B cell (primary cell): ENCODE measurements at regions not wholly inside any gene's neighbourhood (a gene's known extent, or its start where the extent isn't known, plus 50 kb on each side); places are given as distances from the start of the nearest gene placed in this dataset.

Source experiments
- ATAC-seq: fragments of 200-7000 bp; cut with Tn5 transposase; one replicate; pipeline ENCODE4 v1.10.0; 2021; ENCODE audit warnings: low read depth, mild to moderate bottlenecking, moderate number of reproducible peaks, moderate library complexity
- CTCF ChIA-PET: fragments of 350-600 bp; sonication (Branson Sonifier 250); formaldehyde crosslinking; loops from one replicate; lab custom pipeline; 2021; ENCODE audit warnings: antibody characterized with exemption, inconsistent platforms; lab: Charles Lee
- POLR2A ChIA-PET: fragments of 350-600 bp; sonication (Branson Sonifier 250); formaldehyde crosslinking; loops from one replicate; lab custom pipeline; 2021; ENCODE audit warnings: antibody characterized with exemption; lab: Charles Lee
- DNase-seq: peaks from one replicate; pipeline ENCODE4 v3.0.0; 2013
- H2AFZ ChIP-seq: 2 replicates; pipeline ENCODE4 v1.6.1; 2012; ENCODE audit warnings: mild to moderate bottlenecking, low read depth, low read length; ENCODE audit not compliant: insufficient read depth, poor library complexity, severe bottlenecking
- H3K27ac ChIP-seq, 2 donors: 1 replicate in 1 of 2; 2 replicates in 1 of 2; pipeline ENCODE4 v1.5.1; 2012 to 2013; ENCODE audit warnings: low read length in 2 of 2, mild to moderate bottlenecking in 2 of 2, moderate library complexity in 1 of 2
- H3K27me3 ChIP-seq, 4 experiments: fragments of 200-600 bp in 1 of 4; sonication (generic) in 1 of 4; replicated peaks in 1 of 4; 1 replicate in 2 of 4; 2 replicates in 2 of 4; pipeline versions ENCODE4 v1.6.1 to v1.7.0; 2013 to 2016; ENCODE audit warnings: low read length in 3 of 4, mild to moderate bottlenecking in 2 of 4, mixed read lengths in 1 of 4, moderate library complexity in 1 of 4; ENCODE audit not compliant: insufficient read depth in 4 of 4, control insufficient read depth in 3 of 4; ENCODE audit errors: control extremely low read depth in 1 of 4
- H3K36me3 ChIP-seq, 2 experiments: replicated peaks in 1 of 2; 1 replicate in 1 of 2; 2 replicates in 1 of 2; pipeline versions ENCODE4 v1.6.1 to v1.7.1; 2013; ENCODE audit warnings: low read length in 1 of 2; ENCODE audit not compliant: insufficient read depth in 2 of 2, control insufficient read depth in 1 of 2; ENCODE audit errors: control extremely low read depth in 1 of 2, extremely low read depth in 1 of 2
- H3K4me1 ChIP-seq, 2 donors: fragments of 200-600 bp in 1 of 2; sonication (generic) in 1 of 2; 1 replicate in 1 of 2; 2 replicates in 1 of 2; pipeline versions ENCODE4 v1.5.1 to v1.6.1; 2013 to 2017; ENCODE audit warnings: low read length in 2 of 2; ENCODE audit not compliant: control insufficient read depth in 2 of 2, insufficient read depth in 2 of 2
- H3K4me2 ChIP-seq: replicated peaks from 2 replicates; pipeline ENCODE3; 2012; ENCODE audit warnings: mild to moderate bottlenecking, low read depth, low read length; ENCODE audit not compliant: poor library complexity, severe bottlenecking
- H3K4me3 ChIP-seq, 5 experiments: fragments of 200-600 bp in 1 of 5; sonication (generic) in 1 of 5; 1 replicate in 3 of 5; 2 replicates in 2 of 5; pipeline versions ENCODE4 v1.5.1 to v1.7.0; 2011 to 2016; ENCODE audit warnings: low read length in 4 of 5, mild to moderate bottlenecking in 4 of 5, low read depth in 2 of 5, control low read depth in 1 of 5, moderate library complexity in 1 of 5; ENCODE audit not compliant: insufficient read depth in 1 of 5; ENCODE audit errors: control extremely low read depth in 1 of 5, extremely low read depth in 1 of 5
- H3K79me2 ChIP-seq: fragments of 200-600 bp; sonication (generic); one replicate; pipeline ENCODE4 v1.6.0; 2016; ENCODE audit warnings: low read length; ENCODE audit not compliant: control insufficient read depth, insufficient read depth
- H3K9ac ChIP-seq: fragments of 200-600 bp; sonication (generic); 2 replicates; pipeline ENCODE4 v1.6.1; 2017; ENCODE audit warnings: mild to moderate bottlenecking, low read length, moderate library complexity
- H3K9me3 ChIP-seq, 3 donors: one replicate each; pipeline versions ENCODE4 v1.6.1 to v1.7.1; 2013; ENCODE audit warnings: low read length in 2 of 3; ENCODE audit not compliant: control insufficient read depth in 2 of 3, insufficient read depth in 1 of 3; ENCODE audit errors: control extremely low read depth in 1 of 3
- H4K20me1 ChIP-seq: 2 replicates; pipeline ENCODE4 v1.6.0; 2012; ENCODE audit warnings: mild to moderate bottlenecking, low read length; ENCODE audit not compliant: insufficient read depth, control insufficient read depth, poor library complexity, severe bottlenecking
- H3K27ac Mint-ChIP-seq: one replicate; pipeline ENCODE4 v1.8.0; 2021; ENCODE audit warnings: mixed read lengths
- H3K27me3 Mint-ChIP-seq: one replicate; pipeline ENCODE4 v1.8.0; 2021; ENCODE audit warnings: mixed read lengths
- H3K4me1 Mint-ChIP-seq: one replicate; pipeline ENCODE4 v1.8.0; 2021; ENCODE audit warnings: mixed read lengths
- H3K4me3 Mint-ChIP-seq: one replicate; pipeline ENCODE4 v1.8.0; 2021; ENCODE audit warnings: mixed read lengths
- H3K9me3 Mint-ChIP-seq: one replicate; pipeline ENCODE4 v1.8.0; 2022; ENCODE audit warnings: mixed read lengths; ENCODE audit not compliant: insufficient read depth
- EZH2 ChIP-seq: IDR thresholded peaks from 2 replicates; pipeline ENCODE4 v1.6.1; 2012; ENCODE audit warnings: borderline replicate concordance, low read depth, mild to moderate bottlenecking, moderate library complexity, low read length; ENCODE audit not compliant: insufficient read depth, poor library complexity, severe bottlenecking
- WGBS: methylation state at CpG from one replicate; pipeline ENCODE4 v1.1.5; 2013; ENCODE audit warnings: missing lambda C conversion rate; ENCODE audit not compliant: insufficient coverage; 5-methylcytosine and 5-hydroxymethylcytosine counted together
- intact Hi-C: fragments of 100-400 bp; cut with micrococcal nuclease; formaldehyde crosslinking; loops from one replicate; pipeline ENCODE4 v1.10.0; 2022
- TF ChIP-seq, protein P1 (sequence below): fragments of 200-600 bp; IDR thresholded peaks from one replicate; pipeline ENCODE4 v1.8.0; 2022; ENCODE audit warnings: antibody characterized with exemption, mild to moderate bottlenecking

DNA sequence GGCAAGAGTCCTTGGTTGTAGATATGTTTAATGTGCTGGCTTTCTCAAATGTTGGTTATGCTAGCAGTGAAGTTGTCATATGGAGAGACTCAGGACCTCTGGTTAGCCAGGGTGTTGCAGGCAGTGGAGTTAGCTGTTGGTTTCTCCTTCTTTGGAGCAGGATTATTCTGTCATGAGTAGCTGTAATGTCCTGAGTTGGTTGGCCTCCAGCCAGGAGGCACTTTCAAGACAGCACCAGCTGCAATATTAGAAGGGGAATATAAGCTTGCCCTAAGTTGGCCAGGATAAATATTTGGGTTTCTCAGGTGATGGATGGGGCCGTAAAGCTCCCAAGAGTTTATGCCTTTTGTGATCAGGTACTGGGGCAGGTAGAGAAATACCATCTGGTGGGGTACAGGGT lies 65.5 kb downstream of the MSTN start:
- no peak for DNase-seq
- H3K4me1 ChIP-seq, result no peaks in the 10 kb centered on the region
- 91% methylated on average over 1 of the region's 1 CpG for WGBS
- Mint-ChIP-seq H3K27me3 (peaks cover 2% of the 10 kb centered on the region), H3K9me3 (peaks cover 13% of the 10 kb centered on the region), H3K27ac (no peak overlapping the region), H3K4me3 (no peak overlapping the region), H3K4me1 (no peaks in the 10 kb centered on the region)
- no peak for TF ChIP-seq EZH2
- TF ChIP-seq, protein P1, sequence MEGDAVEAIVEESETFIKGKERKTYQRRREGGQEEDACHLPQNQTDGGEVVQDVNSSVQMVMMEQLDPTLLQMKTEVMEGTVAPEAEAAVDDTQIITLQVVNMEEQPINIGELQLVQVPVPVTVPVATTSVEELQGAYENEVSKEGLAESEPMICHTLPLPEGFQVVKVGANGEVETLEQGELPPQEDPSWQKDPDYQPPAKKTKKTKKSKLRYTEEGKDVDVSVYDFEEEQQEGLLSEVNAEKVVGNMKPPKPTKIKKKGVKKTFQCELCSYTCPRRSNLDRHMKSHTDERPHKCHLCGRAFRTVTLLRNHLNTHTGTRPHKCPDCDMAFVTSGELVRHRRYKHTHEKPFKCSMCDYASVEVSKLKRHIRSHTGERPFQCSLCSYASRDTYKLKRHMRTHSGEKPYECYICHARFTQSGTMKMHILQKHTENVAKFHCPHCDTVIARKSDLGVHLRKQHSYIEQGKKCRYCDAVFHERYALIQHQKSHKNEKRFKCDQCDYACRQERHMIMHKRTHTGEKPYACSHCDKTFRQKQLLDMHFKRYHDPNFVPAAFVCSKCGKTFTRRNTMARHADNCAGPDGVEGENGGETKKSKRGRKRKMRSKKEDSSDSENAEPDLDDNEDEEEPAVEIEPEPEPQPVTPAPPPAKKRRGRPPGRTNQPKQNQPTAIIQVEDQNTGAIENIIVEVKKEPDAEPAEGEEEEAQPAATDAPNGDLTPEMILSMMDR, result no peak
- H3K36me3 ChIP-seq, result no peaks in the 10 kb centered on the region
- H2AFZ ChIP-seq, result no peak overlapping the region
- no peak overlapping the region for H3K9ac ChIP-seq
- H3K79me2 ChIP-seq, result no peaks in the 10 kb centered on the region
- H3K4me3 ChIP-seq, result no peak overlapping the region
- H3K9me3 ChIP-seq, result peaks cover 5 to 22% (median 7%) of the 10 kb centered on the region in 3 donors
- intact Hi-C loops, result no loop called here
- no peak overlapping the region for H3K4me2 ChIP-seq
- no peak overlapping the region for H3K27ac ChIP-seq
- CTCF ChIA-PET, result no interaction called here
- ATAC-seq, result no peak
- POLR2A ChIA-PET, result no interaction called here
- peaks cover 0 to 2% (median 0%) of the 10 kb centered on the region in 4 experiments for H3K27me3 ChIP-seq
- no peaks in the 10 kb centered on the region for H4K20me1 ChIP-seq

DNA sequence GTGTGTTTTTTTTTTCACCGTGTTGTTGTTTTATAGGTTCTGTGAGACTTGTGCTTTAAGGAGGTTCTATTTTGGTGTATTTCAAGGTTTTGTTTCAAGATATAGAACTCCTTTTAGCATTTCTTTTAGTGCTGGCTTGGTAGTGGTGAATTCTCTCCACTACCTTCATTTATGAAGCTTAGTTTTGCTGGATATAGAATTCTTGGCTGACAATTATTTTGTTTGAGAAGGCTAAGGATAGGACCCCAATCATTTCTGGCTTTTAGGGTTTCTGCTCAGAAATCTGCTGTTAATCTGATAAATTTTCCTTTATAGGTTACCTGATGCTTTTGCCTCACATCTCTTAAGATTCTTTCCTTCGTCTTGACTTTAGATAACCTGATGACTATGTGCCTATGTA lies 66.8 kb downstream of the MSTN start:
- Mint-ChIP-seq H3K9me3 (peaks cover 11% of the 10 kb centered on the region), H3K4me1 (no peaks in the 10 kb centered on the region), H3K27ac (no peak overlapping the region), H3K4me3 (no peak overlapping the region), H3K27me3 (peaks cover 2% of the 10 kb centered on the region)
- Histone ChIP-seq H2AFZ (no peak overlapping the region), H3K4me2 (no peak overlapping the region), H3K4me1 (no peaks in the 10 kb centered on the region), H3K27me3 (no peaks in the 10 kb centered on the region), H3K4me3 (no peak overlapping the region), H3K9me3 (peaks cover 5 to 22% (median 7%) of the 10 kb centered on the region in 3 donors), H3K79me2 (no peaks in the 10 kb centered on the region), H4K20me1 (no peaks in the 10 kb centered on the region), H3K9ac (no peak overlapping the region), H3K27ac (no peak overlapping the region), H3K36me3 (no peaks in the 10 kb centered on the region)
- WGBS, result no CpG with 5 or more reads among the region's 2 CpGs
- DNase-seq, result no peak
- ATAC-seq, result no peak
- POLR2A ChIA-PET, result no interaction called here
- CTCF ChIA-PET, result no interaction called here
- intact Hi-C loops, result no loop called here
- TF ChIP-seq, protein P1, result no peak
- TF ChIP-seq EZH2, result no peak
